HepG2 (cell line): ENCODE measurements at regions not wholly inside any gene's neighbourhood (a gene's known extent, or its start where the extent isn't known, plus 50 kb on each side); places are given as distances from the start of the nearest gene placed in this dataset.

Source experiments
- ATAC-seq: fragments of 200-7000 bp; cut with Tn5 transposase; 3 replicates; pipeline ENCODE4 v1.9.1; 2020; ENCODE audit warnings: mild to moderate bottlenecking, moderate library complexity
- BruUV-seq: library from RNA; stranded (reverse); fragments of 400-500 nt; replicated peaks from 2 replicates; lab custom pipeline; 2021; lab: Mats Ljungman, UMichigan
- CTCF ChIA-PET: fragments of 300-600 bp; formaldehyde crosslinking; extraction: SDS; loops from one replicate; lab custom pipeline; 2021; ENCODE audit warnings: low total read pairs, inconsistent platforms, low intra/inter-chr PET ratio; lab: Yijun Ruan, JAX
- POLR2A ChIA-PET: fragments of 350-600 bp; sonication (Branson Sonifier 250); formaldehyde crosslinking; loops from one replicate; lab custom pipeline; 2020; ENCODE audit warnings: antibody characterized with exemption, inconsistent platforms; lab: Yijun Ruan, JAX
- DNase-seq: peaks from one replicate; pipeline ENCODE4 v3.0.0-alpha.2; 2015; ENCODE audit warnings: low spot score
- FAIRE-seq: peaks from 3 replicates; lab custom pipeline; 2011; peaks lifted over from hg19 to GRCh38; lab: Jason Lieb, UNC
- H2AFZ ChIP-seq: one replicate; pipeline ENCODE4 v1.6.1; 2011; ENCODE audit warnings: low read length, inconsistent platforms
- H3K27ac ChIP-seq: fragments of 300-600 bp; 3 replicates; pipeline ENCODE4 v1.8.0; 2011; ENCODE audit warnings: mixed run types, mild to moderate bottlenecking, mixed read lengths, low read length, inconsistent platforms; ENCODE audit not compliant: insufficient read depth; ENCODE audit errors: extremely low read length
- H3K27me3 ChIP-seq, 2 experiments: fragments of 200-600 bp in 1 of 2; 2 replicates in 1 of 2; 3 replicates in 1 of 2; pipeline versions ENCODE4 v1.6.0 to v1.8.0; 2011; ENCODE audit warnings: low read length in 2 of 2, mild to moderate bottlenecking in 2 of 2, moderate library complexity in 2 of 2, inconsistent platforms in 1 of 2; ENCODE audit not compliant: insufficient read depth in 2 of 2, control insufficient read depth in 1 of 2
- H3K36me3 ChIP-seq, 2 experiments: fragments of 200-600 bp in 1 of 2; replicated peaks in 1 of 2; 2 replicates in 1 of 2; 3 replicates in 1 of 2; pipeline versions ENCODE4 v1.5.1 to v1.8.0; 2011; ENCODE audit warnings: low read length in 2 of 2, inconsistent platforms in 1 of 2; ENCODE audit not compliant: insufficient read depth in 2 of 2, control insufficient read depth in 1 of 2
- H3K4me1 ChIP-seq: 2 replicates; pipeline ENCODE4 v1.5.1; 2012; ENCODE audit warnings: low read length, inconsistent platforms; ENCODE audit not compliant: insufficient read depth
- H3K4me2 ChIP-seq: 2 replicates; pipeline ENCODE4 v1.6.0; 2011; ENCODE audit warnings: low read depth, low read length, inconsistent platforms
- H3K4me3 ChIP-seq, 3 experiments: fragments of 200-600 bp in 1 of 3; sonication (generic), shearing (Covaris generic) in 1 of 3; replicated peaks in 1 of 3; 2 replicates each; pipeline ENCODE4 v1.5.1; 2011 to 2016; ENCODE audit warnings: low read length in 3 of 3, inconsistent platforms in 2 of 3, low read depth in 2 of 3, mild to moderate bottlenecking in 2 of 3, control low read depth in 1 of 3, mixed read lengths in 1 of 3; ENCODE audit not compliant: insufficient read depth in 1 of 3
- H3K79me2 ChIP-seq: one replicate; pipeline ENCODE4 v1.6.1; 2011; ENCODE audit warnings: low read length, inconsistent platforms; ENCODE audit not compliant: insufficient read depth
- H3K9ac ChIP-seq: 2 replicates; pipeline ENCODE4 v1.6.0; 2011; ENCODE audit warnings: mild to moderate bottlenecking, low read depth, low read length, inconsistent platforms; ENCODE audit not compliant: insufficient read depth
- H3K9me3 ChIP-seq: 2 replicates; pipeline ENCODE4 v1.5.1; 2012; ENCODE audit warnings: mild to moderate bottlenecking, low read length
- H4K20me1 ChIP-seq: 2 replicates; pipeline ENCODE4 v1.6.0; 2011; ENCODE audit warnings: inconsistent platforms, mild to moderate bottlenecking, low read length, moderate library complexity; ENCODE audit not compliant: insufficient read depth
- FOXM1 ChIP-seq: sonication (generic); formaldehyde crosslinking; IDR thresholded peaks from 2 replicates; pipeline ENCODE4 v1.5.0; 2020; ENCODE audit warnings: missing genetic modification reagents
- MXD3 ChIP-seq: IDR thresholded peaks from 2 replicates; pipeline ENCODE4 v1.6.1; 2016; ENCODE audit warnings: mild to moderate bottlenecking, missing biosample characterization, missing genetic modification reagents
- SP4 ChIP-seq: sonication (generic); formaldehyde crosslinking; IDR thresholded peaks from 2 replicates; pipeline ENCODE4 v1.8.1; 2023; ENCODE audit warnings: mild to moderate bottlenecking, missing genetic modification reagents
- ZBTB44 ChIP-seq: sonication (generic); formaldehyde crosslinking; IDR thresholded peaks from 2 replicates; pipeline ENCODE4 v1.4.0; 2020; ENCODE audit warnings: missing genetic modification reagents
- ZNF205 ChIP-seq: IDR thresholded peaks from 2 replicates; pipeline ENCODE4 v1.6.1; 2018; ENCODE audit warnings: missing biosample characterization, missing genetic modification reagents
- ZNF740 ChIP-seq: sonication (generic); formaldehyde crosslinking; IDR thresholded peaks from 2 replicates; pipeline ENCODE4 v1.4.0; 2020; ENCODE audit warnings: missing genetic modification reagents
- ZNF788 ChIP-seq: sonication (generic); formaldehyde crosslinking; IDR thresholded peaks from 2 replicates; pipeline ENCODE4 v1.5.0; 2020; ENCODE audit warnings: mild to moderate bottlenecking, missing genetic modification reagents, borderline replicate concordance
- WGBS: methylation state at CpG from one replicate; pipeline ENCODE4 v1.1.6; 2017; ENCODE audit warnings: low lambda C conversion rate; 5-methylcytosine and 5-hydroxymethylcytosine counted together
- in situ Hi-C: cut with HindIII; loops from 2 replicates; pipeline ENCODE4 v1.10.0; 2017; ENCODE audit warnings: low pct_unique_long_range_greater_than_20kb; ENCODE audit not compliant: extremely low pct_ligation_motif_present
- intact Hi-C: fragments of 100-400 bp; cut with micrococcal nuclease; formaldehyde crosslinking; loops from one replicate; pipeline ENCODE4 v1.10.0; 2022; ENCODE audit not compliant: unreplicated experiment
- TF ChIP-seq, protein P1 (sequence below): sonication (generic); formaldehyde crosslinking; IDR thresholded peaks from 2 replicates; pipeline ENCODE4 v1.5.0; 2020; ENCODE audit warnings: mild to moderate bottlenecking, missing genetic modification reagents

- TF ChIP-seq ZNF740 (CRISPR knock-in tag) (no peak), FOXM1 (CRISPR knock-in tag) (no peak), ZBTB44 (no peak)
These were observed 391.9 kb downstream of the SIPA1L2 start (continued) for GRCh38 chr1:232238009-232238408.

DNA sequence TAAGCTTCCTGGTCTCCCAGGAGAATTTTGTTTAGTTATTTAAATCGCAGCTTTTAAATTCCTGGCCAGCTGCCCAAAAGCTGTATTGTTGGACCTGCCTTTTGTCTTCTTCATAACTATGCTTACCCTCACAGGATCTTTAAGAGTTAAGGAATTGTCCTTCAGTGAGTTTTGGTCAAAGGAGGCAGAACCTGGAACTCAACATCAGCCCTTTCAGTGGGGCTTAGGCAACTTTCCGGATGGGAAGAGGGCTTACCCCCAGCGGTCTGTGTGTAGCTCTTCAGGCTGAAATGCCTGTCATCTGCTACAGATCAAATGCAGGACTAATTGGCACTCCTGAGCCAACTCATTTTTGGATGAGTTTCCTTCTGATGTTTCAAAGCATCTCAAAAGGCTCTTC lies 402.6 kb downstream of the SIPA1L2 start:
- Histone ChIP-seq H2AFZ (no peak overlapping the region), H3K9me3 (no peaks in the 10 kb centered on the region), H3K9ac (no peak overlapping the region), H3K36me3 (no peaks in the 10 kb centered on the region), H3K27me3 (no peaks in the 10 kb centered on the region), H3K4me1 (no peaks in the 10 kb centered on the region), H3K79me2 (no peaks in the 10 kb centered on the region), H3K4me3 (no peak overlapping the region), H3K4me2 (no peak overlapping the region), H4K20me1 (no peaks in the 10 kb centered on the region), H3K27ac (no peak overlapping the region)
- 31% methylated on average over 3 of the region's 3 CpGs for WGBS
- CTCF ChIA-PET, result no interaction called here
- no peak for FAIRE-seq
- in situ Hi-C loops, result no loop called here
- intact Hi-C loops, result no loop called here
- no peak for ATAC-seq
- POLR2A ChIA-PET, result no interaction called here
- TF ChIP-seq ZNF788 (CRISPR knock-in tag) (no peak), SP4 (CRISPR knock-in tag) (no peak), MXD3 (CRISPR knock-in tag) (no peak), ZNF205 (no peak)
- TF ChIP-seq, protein P1, sequence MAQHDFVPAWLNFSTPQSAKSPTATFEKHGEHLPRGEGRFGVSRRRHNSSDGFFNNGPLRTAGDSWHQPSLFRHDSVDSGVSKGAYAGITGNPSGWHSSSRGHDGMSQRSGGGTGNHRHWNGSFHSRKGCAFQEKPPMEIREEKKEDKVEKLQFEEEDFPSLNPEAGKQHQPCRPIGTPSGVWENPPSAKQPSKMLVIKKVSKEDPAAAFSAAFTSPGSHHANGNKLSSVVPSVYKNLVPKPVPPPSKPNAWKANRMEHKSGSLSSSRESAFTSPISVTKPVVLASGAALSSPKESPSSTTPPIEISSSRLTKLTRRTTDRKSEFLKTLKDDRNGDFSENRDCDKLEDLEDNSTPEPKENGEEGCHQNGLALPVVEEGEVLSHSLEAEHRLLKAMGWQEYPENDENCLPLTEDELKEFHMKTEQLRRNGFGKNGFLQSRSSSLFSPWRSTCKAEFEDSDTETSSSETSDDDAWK, result no peak
- BruUV-seq, result no TSS peak
- DNase-seq, result no peak
